HG03108 (cell line): ENCODE measurements at regions not wholly inside any gene's neighbourhood (a gene's known extent, or its start where the extent isn't known, plus 50 kb on each side); places are given as distances from the start of the nearest gene placed in this dataset.

ENCODE experiments used
- ATAC-seq: cut with Tn5 transposase; IDR thresholded peaks from one replicate; pipeline ENCODE4 v1.9.1; 2021; ENCODE audit warnings: moderate library complexity; ENCODE audit not compliant: unreplicated experiment

GRCh38 chr18:54767098-54767497, 61.2 kb upstream of the RAB27B start:
- ATAC-seq, result no peak

- no peak for ATAC-seq
These were observed 58.5 kb upstream of the RAB27B start for GRCh38 chr18:54769526-54770464.

- ATAC-seq, result no peak
These were observed 56.2 kb upstream of the RAB27B start for GRCh38 chr18:54772056-54772455.

- no peak for ATAC-seq
These were observed 53.9 kb upstream of the RAB27B start for GRCh38 chr18:54774423-54774822.

GRCh38 chr18:54774981-54775665, 53.2 kb upstream of the RAB27B start:
- ATAC-seq, result no peak

- no peak for ATAC-seq
These were observed 52.6 kb upstream of the RAB27B start for GRCh38 chr18:54775686-54776085.

GRCh38 chr18:54776282-54776977, 51.8 kb upstream of the RAB27B start:
- ATAC-seq, result no peak

GRCh38 chr18:54777118-54777791, 51.0 kb upstream of the RAB27B start:
- ATAC-seq, result no peak

- ATAC-seq, result no peak
These were observed 50.3 kb upstream of the RAB27B start for GRCh38 chr18:54777989-54778388.
